Natural killer cell (primary cell): ENCODE measurements at regions not wholly inside any gene's neighbourhood (a gene's known extent, or its start where the extent isn't known, plus 50 kb on each side); places are given as distances from the start of the nearest gene placed in this dataset.

ENCODE experiments used
- ATAC-seq, 3 donors: fragments of 150-1000 bp in 2 of 3; fragments of 200-7000 bp in 1 of 3; cut with Tn5 transposase; 1 replicate in 1 of 3; 2 replicates in 2 of 3; pipeline ENCODE4 v1.10.0; 2021; ENCODE audit warnings: mild to moderate bottlenecking in 2 of 3, moderate library complexity in 2 of 3
- DNase-seq, 2 donors: peaks; one replicate each; pipeline versions ENCODE4 v3.0.0 to v3.0.0-alpha.2; 2013 to 2021; ENCODE audit warnings: mixed read lengths in 1 of 2
- H3K27ac ChIP-seq: one replicate; pipeline ENCODE4 v1.5.1; 2013; ENCODE audit warnings: mild to moderate bottlenecking, low read length
- H3K27me3 ChIP-seq: one replicate; pipeline ENCODE4 v1.6.1; 2013; ENCODE audit warnings: low read length; ENCODE audit not compliant: control insufficient read depth, insufficient read depth
- H3K36me3 ChIP-seq: one replicate; pipeline ENCODE4 v1.6.1; 2013; ENCODE audit warnings: low read length; ENCODE audit not compliant: control insufficient read depth, insufficient read depth
- H3K4me1 ChIP-seq: one replicate; pipeline ENCODE4 v1.6.1; 2013; ENCODE audit warnings: low read length; ENCODE audit not compliant: control insufficient read depth, insufficient read depth
- H3K4me3 ChIP-seq: one replicate; pipeline ENCODE4 v1.5.1; 2013; ENCODE audit warnings: low read length
- H3K9me3 ChIP-seq: one replicate; pipeline ENCODE4 v1.6.1; 2013; ENCODE audit warnings: low read length; ENCODE audit not compliant: control insufficient read depth, insufficient read depth
- H3K27ac Mint-ChIP-seq, 2 donors: one replicate each; pipeline ENCODE4 v1.8.0; 2022; ENCODE audit warnings: mild to moderate bottlenecking in 2 of 2, mixed read lengths in 2 of 2, moderate library complexity in 1 of 2
- H3K27me3 Mint-ChIP-seq, 2 donors: one replicate each; pipeline ENCODE4 v1.8.0; 2022; ENCODE audit warnings: low read depth in 2 of 2, mixed read lengths in 2 of 2
- H3K36me3 Mint-ChIP-seq: one replicate; pipeline ENCODE4 v1.8.0; 2022; ENCODE audit warnings: mixed read lengths
- H3K4me1 Mint-ChIP-seq, 2 donors: one replicate each; pipeline ENCODE4 v1.8.0; 2022; ENCODE audit warnings: mixed read lengths in 2 of 2
- H3K4me3 Mint-ChIP-seq: one replicate; pipeline ENCODE4 v1.8.0; 2022; ENCODE audit warnings: mild to moderate bottlenecking, moderate library complexity, mixed read lengths
- H3K9me3 Mint-ChIP-seq, 2 donors: one replicate each; pipeline ENCODE4 v1.8.0; 2022; ENCODE audit warnings: mixed read lengths in 2 of 2
- WGBS: methylation state at CpG from one replicate; pipeline ENCODE4 v1.1.7; 2013; ENCODE audit warnings: missing lambda C conversion rate; ENCODE audit not compliant: insufficient coverage; 5-methylcytosine and 5-hydroxymethylcytosine counted together
- intact Hi-C: fragments of 100-400 bp; cut with micrococcal nuclease; formaldehyde crosslinking; loops from one replicate; pipeline ENCODE4 v1.14.2; 2022
- TF ChIP-seq, protein P1 (sequence below): fragments of 200-600 bp; IDR thresholded peaks from one replicate; pipeline ENCODE4 v1.8.0; 2022; ENCODE audit warnings: antibody characterized with exemption

- TF ChIP-seq, protein P1, sequence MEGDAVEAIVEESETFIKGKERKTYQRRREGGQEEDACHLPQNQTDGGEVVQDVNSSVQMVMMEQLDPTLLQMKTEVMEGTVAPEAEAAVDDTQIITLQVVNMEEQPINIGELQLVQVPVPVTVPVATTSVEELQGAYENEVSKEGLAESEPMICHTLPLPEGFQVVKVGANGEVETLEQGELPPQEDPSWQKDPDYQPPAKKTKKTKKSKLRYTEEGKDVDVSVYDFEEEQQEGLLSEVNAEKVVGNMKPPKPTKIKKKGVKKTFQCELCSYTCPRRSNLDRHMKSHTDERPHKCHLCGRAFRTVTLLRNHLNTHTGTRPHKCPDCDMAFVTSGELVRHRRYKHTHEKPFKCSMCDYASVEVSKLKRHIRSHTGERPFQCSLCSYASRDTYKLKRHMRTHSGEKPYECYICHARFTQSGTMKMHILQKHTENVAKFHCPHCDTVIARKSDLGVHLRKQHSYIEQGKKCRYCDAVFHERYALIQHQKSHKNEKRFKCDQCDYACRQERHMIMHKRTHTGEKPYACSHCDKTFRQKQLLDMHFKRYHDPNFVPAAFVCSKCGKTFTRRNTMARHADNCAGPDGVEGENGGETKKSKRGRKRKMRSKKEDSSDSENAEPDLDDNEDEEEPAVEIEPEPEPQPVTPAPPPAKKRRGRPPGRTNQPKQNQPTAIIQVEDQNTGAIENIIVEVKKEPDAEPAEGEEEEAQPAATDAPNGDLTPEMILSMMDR = no peak
- Histone ChIP-seq H3K4me1 (no peaks in the 10 kb centered on the region), H3K9me3 (no peaks in the 10 kb centered on the region), H3K27me3 (no peaks in the 10 kb centered on the region), H3K4me3 (no peak overlapping the region), H3K27ac (no peak overlapping the region), H3K36me3 (no peaks in the 10 kb centered on the region)
- WGBS = no CpG with 5 or more reads among the region's 1 CpG
- H3K27ac Mint-ChIP-seq = no peak overlapping the region
- H3K4me3 Mint-ChIP-seq = no peak overlapping the region
- no peaks in the 10 kb centered on the region for H3K4me1 Mint-ChIP-seq
- no peak for DNase-seq
- intact Hi-C loops = no loop called here
- no peaks in the 10 kb centered on the region for H3K36me3 Mint-ChIP-seq
- peaks cover 6 to 11% of the 10 kb centered on the region in 2 donors for H3K9me3 Mint-ChIP-seq
- H3K27me3 Mint-ChIP-seq = no peaks in the 10 kb centered on the region
- ATAC-seq = no peak
Measured at GRCh38 chr10:53153831-53154230, 381.2 kb upstream of the MBL2 start.

- TF ChIP-seq, protein P1 = no peak
- no peak overlapping the region for H3K27ac ChIP-seq
- DNase-seq (no peak), ATAC-seq (no peak)
- Mint-ChIP-seq H3K4me3 (no peak overlapping the region), H3K4me1 (no peaks in the 10 kb centered on the region), H3K9me3 (peaks cover 9 to 11% of the 10 kb centered on the region in 2 donors), H3K36me3 (peaks cover 7% of the 10 kb centered on the region), H3K27ac (no peak overlapping the region), H3K27me3 (no peaks in the 10 kb centered on the region)
- H3K4me1 ChIP-seq = no peaks in the 10 kb centered on the region
- no peaks in the 10 kb centered on the region for H3K27me3 ChIP-seq
- H3K36me3 ChIP-seq = no peaks in the 10 kb centered on the region
- no peak overlapping the region for H3K4me3 ChIP-seq
- no peaks in the 10 kb centered on the region for H3K9me3 ChIP-seq
- intact Hi-C loops = no loop called here
- 50% methylated on average over 1 of the region's 1 CpG for WGBS
Measured at GRCh38 chr10:53140506-53140905, 367.9 kb upstream of the MBL2 start.

DNA sequence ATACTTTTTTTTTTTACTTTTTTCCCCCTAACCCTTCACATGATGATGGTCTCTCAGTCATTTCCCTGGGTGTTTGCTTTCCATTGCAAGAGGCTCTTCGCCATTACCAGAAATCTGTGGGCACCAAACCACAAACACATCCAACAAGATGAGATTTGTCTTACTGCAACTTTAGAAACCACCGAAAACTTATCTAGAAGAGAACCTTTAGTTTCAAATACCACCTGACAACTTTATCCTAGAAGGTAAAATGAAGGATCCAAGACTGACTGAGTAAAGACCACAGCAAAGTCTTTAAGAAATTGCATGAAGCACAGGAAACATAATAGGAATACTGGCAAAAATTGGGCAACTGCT lies 363.3 kb upstream of the MBL2 start:
- Histone ChIP-seq H3K27ac (no peak overlapping the region), H3K9me3 (no peaks in the 10 kb centered on the region), H3K36me3 (no peaks in the 10 kb centered on the region), H3K4me1 (no peaks in the 10 kb centered on the region), H3K27me3 (no peaks in the 10 kb centered on the region), H3K4me3 (no peak overlapping the region)
- intact Hi-C loops = no loop called here
- peaks cover 7% of the 10 kb centered on the region for H3K36me3 Mint-ChIP-seq
- peaks cover 7 to 12% of the 10 kb centered on the region in 2 donors for H3K9me3 Mint-ChIP-seq
- no peak for ATAC-seq
- no peak for DNase-seq
- H3K4me1 Mint-ChIP-seq = no peaks in the 10 kb centered on the region
- TF ChIP-seq, protein P1 = no peak
- 47% methylated on average over 1 of the region's 2 CpGs for WGBS
- H3K27ac Mint-ChIP-seq = no peak overlapping the region
- no peaks in the 10 kb centered on the region for H3K27me3 Mint-ChIP-seq
- H3K4me3 Mint-ChIP-seq = no peak overlapping the region

GRCh38 chr10:53135213-53135896 lies 362.8 kb upstream of the MBL2 start:
- 82% methylated on average over 2 of the region's 2 CpGs for WGBS
- Histone ChIP-seq H3K4me3 (no peak overlapping the region), H3K27me3 (no peaks in the 10 kb centered on the region), H3K36me3 (no peaks in the 10 kb centered on the region), H3K9me3 (no peaks in the 10 kb centered on the region), H3K27ac (no peak overlapping the region), H3K4me1 (no peaks in the 10 kb centered on the region)
- intact Hi-C loops = no loop called here
- no peaks in the 10 kb centered on the region for H3K27me3 Mint-ChIP-seq
- no peaks in the 10 kb centered on the region for H3K4me1 Mint-ChIP-seq
- no peak for ATAC-seq
- TF ChIP-seq, protein P1 = no peak
- no peak overlapping the region for H3K4me3 Mint-ChIP-seq
- H3K9me3 Mint-ChIP-seq = peaks cover 7 to 12% of the 10 kb centered on the region in 2 donors
- H3K27ac Mint-ChIP-seq = no peak overlapping the region
- peaks cover 7% of the 10 kb centered on the region for H3K36me3 Mint-ChIP-seq
- no peak for DNase-seq
